ENCODE measurements at regions not wholly inside any gene's neighbourhood (a gene's known extent, or its start where the extent isn't known, plus 50 kb on each side); places are given as distances from the start of the nearest gene placed in this dataset.

GRCh38 chrX:45903781-45904201, 641.4 kb downstream of the ZNF674 start:
- POLR2A ChIA-PET: no interaction called here
- BruUV-seq (replicated peaks): no TSS peak
- no peaks in the 10 kb centered on the region for H3K27me3 ChIP-seq (ENCODE audit: control insufficient read depth, insufficient read depth, low read length)
- H3K36me3 ChIP-seq (ENCODE audit: control insufficient read depth, insufficient read depth, low read length): no peaks in the 10 kb centered on the region
- no peak for ATAC-seq
- intact Hi-C loops (cut with micrococcal nuclease; ENCODE audit: unreplicated experiment): no loop called here
- no peak for DNase-seq (ENCODE audit: low read depth, low spot score)
- no peak overlapping the region for H3K4me3 ChIP-seq (ENCODE audit: low read depth in 2 of 2, low read length in 2 of 2)
- TF ChIP-seq POLR2AphosphoS5 (IDR thresholded peaks at IDR 0.05; ENCODE audit: low read depth, low read length): no peak
- in situ Hi-C loops (cut with HindIII; ENCODE audit: low pct_unique_long_range_greater_than_20kb, low sequenced_read_pairs): no loop called here
- CTCF ChIA-PET: no interaction called here
- no peaks in the 10 kb centered on the region for H3K9me3 ChIP-seq (ENCODE audit: control insufficient read depth, insufficient read depth, low read depth, low read length)
- H3K27ac ChIP-seq (ENCODE audit: low read length): no peak overlapping the region
- H3K4me1 ChIP-seq (ENCODE audit: control insufficient read depth, insufficient read depth, low read length): no peaks in the 10 kb centered on the region; the same call in 1 of the 2 replicates

- intact Hi-C loops (cut with micrococcal nuclease; ENCODE audit: unreplicated experiment) (no loop called here), in situ Hi-C loops (cut with HindIII; ENCODE audit: low pct_unique_long_range_greater_than_20kb, low sequenced_read_pairs) (no loop called here)
- no peak for ATAC-seq
- Histone ChIP-seq H3K27ac (ENCODE audit: low read length) (peak overlapping the region; percentile 29; the same call in 1 of the 2 replicates), H3K9me3 (ENCODE audit: control insufficient read depth, insufficient read depth, low read depth, low read length) (no peaks in the 10 kb centered on the region), H3K4me3 (ENCODE audit: low read depth in 2 of 2, low read length in 2 of 2) (no peak overlapping the region), H3K27me3 (ENCODE audit: control insufficient read depth, insufficient read depth, low read length) (no peaks in the 10 kb centered on the region), H3K4me1 (ENCODE audit: control insufficient read depth, insufficient read depth, low read length) (no peaks in the 10 kb centered on the region; the same call in 1 of the 2 replicates), H3K36me3 (ENCODE audit: control insufficient read depth, insufficient read depth, low read length) (no peaks in the 10 kb centered on the region)
- DNase-seq (ENCODE audit: low read depth, low spot score): no peak
- ChIA-PET POLR2A (interaction anchor here (0.7 kb wide), 1 partner anchor 28 kb away, joined by 5 read pairs; no protein-coding TSS in a partner anchor), CTCF (no interaction called here)
- BruUV-seq (replicated peaks): no TSS peak
- no peak for TF ChIP-seq POLR2AphosphoS5 (IDR thresholded peaks at IDR 0.05; ENCODE audit: low read depth, low read length)
- TF ChIP-seq CTCF (IDR thresholded peaks at IDR 0.05): no peak
- no peak for TF ChIP-seq REST (IDR thresholded peaks at IDR 0.05; ENCODE audit: insufficient read depth in 1 of 2, low read depth in 2 of 2, low read length in 1 of 2)
- TF ChIP-seq SIN3A (IDR thresholded peaks at IDR 0.05; ENCODE audit: borderline replicate concordance, insufficient read depth, low read depth, low read length): no peak
- TF ChIP-seq TCF7L2 (IDR thresholded peaks at IDR 0.05; ENCODE audit: low read depth, low read length): no peak
Observed at GRCh38 chrX:45900766-45901615, 644.2 kb downstream of the ZNF674 start.

Measured in Panc1 (cell line).